ENCODE measurements at regions not wholly inside any gene's neighbourhood (a gene's known extent, or its start where the extent isn't known, plus 50 kb on each side); places are given as distances from the start of the nearest gene placed in this dataset.

DNA sequence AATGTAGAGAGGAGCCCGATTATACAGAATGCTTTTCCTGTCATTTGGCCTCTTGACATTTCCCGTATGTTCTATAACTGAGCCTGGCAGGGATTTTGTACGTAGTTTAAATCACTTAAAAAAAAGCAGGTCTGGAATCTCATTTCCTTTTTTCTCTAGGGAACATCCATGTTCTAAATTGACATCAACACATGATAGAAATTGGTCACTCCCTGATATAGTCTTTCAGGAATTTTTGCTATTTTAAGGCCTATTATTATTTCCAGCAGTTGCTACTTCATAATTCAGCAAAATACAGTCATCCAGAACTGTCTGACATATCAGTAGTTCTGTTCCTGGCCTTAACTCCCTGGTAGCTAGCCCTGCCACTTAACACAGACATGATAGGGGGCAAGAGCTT lies 565.7 kb upstream of the ZEB2 start:
- no peak for DNase-seq

DNA sequence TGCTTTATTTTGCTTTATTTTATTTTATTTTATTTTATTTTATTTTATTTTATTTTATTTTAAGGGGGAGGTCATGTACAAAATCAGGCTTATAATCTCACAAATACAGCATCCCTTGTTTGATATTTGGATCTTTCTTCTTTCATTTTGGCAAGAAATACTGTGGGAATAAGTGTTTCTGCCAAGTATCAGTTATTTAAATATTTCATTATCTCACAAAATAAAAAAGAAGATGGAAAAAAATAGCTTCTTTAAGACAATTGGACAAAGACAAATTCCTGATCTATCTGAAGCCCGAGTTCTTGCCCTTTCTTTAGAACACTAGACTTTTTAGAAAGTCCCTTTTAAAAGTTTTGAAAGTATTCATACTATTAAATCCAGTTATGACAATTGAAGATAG lies 560.5 kb upstream of the ZEB2 start:
- no peak for DNase-seq

DNA sequence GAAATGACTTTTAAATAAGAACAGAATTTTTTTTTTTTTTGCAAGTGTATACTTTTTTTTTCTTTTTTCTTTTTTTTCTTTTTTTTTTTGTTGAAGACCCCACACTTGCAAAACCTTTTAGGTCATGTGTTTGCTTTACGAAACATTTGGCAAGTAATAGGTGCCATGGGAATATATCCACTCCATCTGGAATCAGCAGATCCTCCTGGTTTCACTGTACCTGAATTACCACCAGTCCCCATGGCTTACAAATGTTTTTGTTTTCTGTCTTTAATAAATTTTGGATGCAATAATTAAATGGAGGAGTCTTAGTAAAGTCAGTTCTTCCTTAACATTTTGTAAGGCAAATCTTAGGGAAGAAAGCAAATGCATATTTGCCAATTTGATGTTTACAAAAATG lies 559.7 kb upstream of the ZEB2 start:
- DNase-seq, result no peak

DNA sequence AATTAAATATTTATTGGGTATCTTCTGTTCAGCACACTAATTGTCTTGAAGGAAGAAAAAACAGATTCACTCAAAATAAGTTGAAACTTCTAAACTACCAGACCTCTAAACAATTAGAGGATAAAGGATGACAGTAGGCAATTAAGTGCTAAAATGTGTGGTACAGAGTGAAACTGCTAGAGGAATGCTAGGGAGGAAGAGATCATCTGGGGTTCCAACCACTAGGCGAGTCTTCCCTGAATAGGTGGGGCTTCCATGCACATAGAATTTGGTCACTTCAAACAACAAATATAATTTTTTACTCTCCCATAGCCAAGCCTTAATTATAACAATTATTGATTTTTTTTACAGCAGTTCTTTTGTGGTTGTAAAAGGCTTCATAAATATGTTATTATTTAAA lies 559.0 kb upstream of the ZEB2 start:
- no peak for DNase-seq

DNA sequence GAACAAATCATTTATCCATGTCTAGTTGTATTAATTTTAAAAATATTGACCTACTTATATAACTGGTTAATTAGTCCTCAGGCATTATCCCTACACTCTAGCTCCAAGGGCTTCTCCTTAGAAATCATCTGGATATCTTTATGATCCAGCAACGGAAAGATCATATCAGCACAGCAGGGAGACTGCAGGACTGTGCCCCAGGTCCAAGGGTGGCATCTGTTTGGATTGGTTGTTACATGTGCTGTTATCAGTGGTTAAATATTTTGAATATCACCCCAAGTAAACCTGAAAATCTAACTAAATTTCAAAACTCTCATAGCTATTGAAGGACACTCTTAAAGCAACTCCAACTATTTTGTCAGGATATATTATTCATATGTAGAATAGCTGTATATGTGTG lies 556.2 kb upstream of the ZEB2 start:
- no peak for DNase-seq

DNA sequence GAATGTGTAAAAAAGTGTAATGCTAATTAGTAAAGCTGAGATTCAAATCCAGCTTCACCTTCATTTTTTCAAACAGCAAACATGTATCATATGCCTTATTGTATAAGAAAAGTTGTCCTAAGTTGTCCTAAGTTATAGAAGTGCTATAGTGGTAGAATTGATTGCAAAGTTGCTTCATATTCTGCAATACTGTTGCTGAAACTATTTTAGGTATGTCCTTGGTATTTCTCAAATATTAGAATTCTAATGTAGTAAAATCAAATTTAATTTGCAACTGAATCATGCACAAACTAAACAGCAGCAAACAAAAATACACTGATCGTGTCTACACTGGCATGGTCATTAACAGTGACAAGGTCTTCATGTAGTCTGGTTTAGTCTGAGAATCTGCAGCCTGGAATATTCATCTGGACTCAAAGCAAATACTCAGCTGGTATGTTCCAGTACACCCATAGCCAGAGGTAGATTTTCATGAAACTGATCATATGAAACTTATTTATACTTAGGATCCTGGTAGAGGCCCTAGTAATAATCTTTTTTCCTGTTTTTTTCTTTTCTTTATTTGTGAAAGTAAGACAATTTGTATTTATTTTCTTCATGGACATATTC lies 555.6 kb upstream of the ZEB2 start:
- no peak for DNase-seq

DNA sequence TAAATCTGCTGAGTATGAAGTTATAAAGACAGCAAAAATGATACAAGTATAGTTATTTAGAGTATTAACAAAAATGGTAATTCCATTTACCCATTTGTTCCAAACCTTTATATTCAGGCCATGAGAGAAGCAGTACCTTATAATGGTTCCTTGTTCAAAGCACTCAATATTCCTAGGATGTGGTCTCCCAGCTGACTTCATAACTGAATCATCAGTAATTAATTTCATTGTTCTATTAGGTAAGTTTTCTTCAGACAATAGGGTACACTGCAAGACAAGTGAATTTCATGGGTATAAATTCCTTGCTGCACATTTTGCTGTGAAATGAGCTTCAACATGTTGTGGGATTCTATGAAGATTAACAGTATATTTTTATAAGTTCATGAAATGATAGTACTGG lies 550.8 kb upstream of the ZEB2 start:
- DNase-seq, result no peak

DNA sequence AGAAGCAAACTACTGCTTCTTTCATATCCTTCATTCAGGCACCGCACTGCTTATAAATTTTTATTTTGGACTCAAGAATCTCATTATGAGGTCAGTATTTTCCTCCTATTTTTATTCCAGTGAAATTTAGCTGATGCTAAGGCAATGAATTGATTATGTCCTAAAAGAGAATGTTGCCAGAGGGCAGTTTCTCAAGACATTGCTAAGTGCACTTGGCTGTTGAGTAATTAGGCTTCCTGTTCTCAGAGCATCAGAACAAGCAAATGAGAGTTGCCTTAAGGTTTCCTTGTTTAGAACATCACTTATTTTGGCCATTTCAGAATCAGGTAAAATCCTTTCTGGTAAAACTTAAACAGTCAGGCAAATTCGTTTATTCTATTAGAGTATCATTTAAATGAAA lies 548.6 kb upstream of the ZEB2 start:
- no peak for DNase-seq

DNA sequence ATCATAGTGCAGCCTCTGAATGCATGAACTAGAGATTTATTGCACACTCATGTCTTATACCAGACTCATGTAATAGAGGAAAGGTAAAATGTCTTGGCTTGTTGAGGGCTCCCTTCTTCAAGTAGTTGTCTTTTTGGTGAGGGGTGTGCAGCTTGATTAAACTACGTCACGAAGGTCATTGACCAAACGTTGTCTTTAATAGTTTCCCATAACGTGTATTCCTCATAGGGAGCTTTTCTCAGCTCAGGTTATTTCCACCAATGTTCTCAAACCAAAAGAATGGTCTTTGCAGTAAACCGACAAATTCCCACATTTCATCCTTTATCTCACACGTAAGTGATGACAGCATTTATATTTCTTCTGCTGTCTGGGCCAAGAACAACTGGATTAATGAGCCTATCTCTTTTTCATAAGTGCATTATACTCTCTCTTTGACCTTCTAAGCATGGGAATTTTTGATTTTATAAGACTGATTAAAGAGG lies 547.7 kb upstream of the ZEB2 start:
- no peak for DNase-seq

DNA sequence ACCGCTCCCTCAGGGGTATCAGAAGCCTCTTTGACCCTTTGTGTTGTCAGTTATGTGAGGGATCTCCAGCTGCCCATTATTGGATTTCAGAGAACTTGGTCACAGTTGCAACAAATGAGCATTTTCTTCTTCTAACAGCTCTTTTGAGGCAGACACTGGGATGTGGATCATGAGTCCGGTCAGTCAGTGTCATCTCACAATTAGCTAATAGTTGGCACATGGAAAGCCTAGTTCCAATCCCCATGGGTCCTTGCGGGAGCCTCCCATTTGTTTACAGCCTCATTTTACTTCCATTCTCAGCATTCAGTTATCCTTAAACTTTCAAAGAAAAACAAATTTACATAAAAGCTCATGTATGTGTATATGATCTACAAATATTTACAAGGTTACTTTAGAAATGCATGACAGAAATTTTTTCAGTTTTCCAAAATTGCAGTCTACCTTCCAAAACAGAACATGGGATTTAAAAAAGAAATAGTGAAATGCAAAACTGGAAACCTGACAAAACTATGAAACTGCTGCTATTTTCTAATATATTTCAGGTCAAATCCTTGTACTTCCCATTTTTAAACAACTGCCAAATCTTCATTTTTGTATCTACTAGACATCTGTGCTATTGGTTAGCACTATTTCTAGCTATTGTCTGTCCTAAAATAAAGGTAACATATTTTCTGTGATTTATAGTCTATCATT lies 547.1 kb upstream of the ZEB2 start:
- no peak for DNase-seq

DNA sequence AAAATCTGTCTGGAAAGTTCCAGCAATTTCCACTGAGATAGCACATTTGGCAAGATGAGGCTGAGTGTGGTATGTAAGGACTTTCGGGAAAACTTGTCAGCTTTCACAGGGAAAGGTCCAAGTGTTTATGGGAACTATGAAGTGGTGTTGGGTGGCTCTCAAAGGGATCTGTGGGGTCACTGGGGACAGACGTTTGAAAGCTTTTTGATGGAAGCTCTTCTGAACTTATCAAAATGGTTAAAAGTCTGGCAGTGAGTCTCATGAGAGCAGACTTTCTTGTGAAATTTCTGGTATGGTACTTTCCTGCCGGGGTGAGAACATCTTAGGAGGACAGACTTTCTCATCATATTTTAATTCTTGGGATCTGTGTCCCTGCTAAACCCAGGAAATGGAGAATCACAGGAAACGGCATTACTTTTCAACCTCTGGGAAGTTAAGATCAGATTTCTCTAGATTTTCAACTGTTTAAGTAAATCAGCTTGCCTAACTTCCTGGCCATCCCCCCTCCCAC lies 546.3 kb upstream of the ZEB2 start:
- no peak for DNase-seq

DNA sequence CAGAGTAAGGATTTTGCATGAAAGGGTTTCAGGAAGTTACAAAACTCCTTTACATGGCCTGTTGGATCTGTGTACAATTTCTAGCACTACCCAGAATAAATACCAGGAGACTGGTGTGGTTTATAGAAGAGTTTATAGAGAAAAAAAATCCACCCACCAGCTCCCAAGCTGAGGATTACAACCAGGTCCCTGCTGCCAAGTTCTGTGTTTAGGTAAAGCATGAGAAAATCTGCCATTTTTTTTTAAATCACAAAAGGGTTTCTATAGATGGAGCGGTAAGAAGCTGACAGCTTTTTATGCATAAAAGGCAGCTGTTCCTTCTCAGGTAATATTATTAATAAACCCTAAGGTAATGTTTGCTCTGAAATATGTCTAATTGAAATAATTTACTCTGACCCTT lies 545.4 kb upstream of the ZEB2 start:
- no peak for DNase-seq

DNA sequence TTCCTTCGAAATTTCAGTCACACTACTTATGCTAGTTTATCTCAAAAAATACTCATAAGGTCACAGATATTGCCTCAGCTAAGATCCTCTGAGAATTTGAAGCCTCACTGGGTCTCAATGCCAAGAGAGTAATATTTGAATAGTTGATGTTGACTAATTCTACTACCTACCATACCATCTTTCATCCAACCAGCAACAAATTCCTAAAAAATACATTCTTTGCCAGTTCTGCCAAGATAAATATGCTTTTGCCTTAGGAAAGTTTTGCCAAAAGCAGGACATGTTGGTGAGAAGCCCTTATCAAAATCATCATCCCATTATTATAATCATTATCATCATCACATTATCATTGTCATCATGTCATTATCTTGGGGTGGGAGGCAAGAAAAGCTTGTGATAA lies 544.6 kb upstream of the ZEB2 start:
- no peak for DNase-seq

DNA sequence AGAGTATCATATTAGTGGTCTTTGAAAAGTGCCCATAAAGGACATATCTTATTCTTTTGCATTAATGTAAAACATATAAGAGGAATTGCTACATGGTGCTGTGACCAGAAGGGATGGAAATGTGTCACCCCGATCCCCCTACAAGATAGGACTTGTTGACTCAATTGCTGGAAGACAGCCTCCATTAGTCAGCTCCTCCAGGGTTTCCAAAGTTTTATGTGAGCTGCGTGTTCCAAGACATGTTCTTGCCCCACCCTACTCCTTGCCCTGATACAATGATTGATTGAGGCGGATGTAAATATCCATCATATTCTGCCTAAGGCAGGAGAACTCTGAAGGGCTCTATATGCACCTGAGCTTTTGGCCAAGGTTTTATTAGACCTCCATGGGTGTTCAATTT lies 541.0 kb upstream of the ZEB2 start:
- DNase-seq, result no peak

DNA sequence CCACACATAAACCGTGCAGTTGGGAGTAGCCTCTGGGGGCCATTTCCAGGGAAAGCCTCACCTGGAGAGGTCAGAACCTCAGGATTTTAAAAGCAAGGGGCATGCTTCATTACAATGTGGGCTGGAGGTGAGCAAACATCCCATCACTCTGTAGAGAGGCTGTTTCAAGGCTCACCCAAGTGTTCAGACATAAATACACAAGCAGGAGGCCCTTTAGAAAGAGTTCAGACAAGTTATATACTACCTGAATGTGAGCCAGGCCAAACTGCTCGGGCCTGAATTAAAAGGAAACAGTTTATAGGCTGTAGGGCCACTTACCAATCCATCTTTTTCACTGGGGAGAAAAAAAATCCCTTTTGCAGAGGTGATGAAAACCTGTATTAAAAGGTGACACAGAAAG lies 540.0 kb upstream of the ZEB2 start:
- DNase-seq, result no peak

DNA sequence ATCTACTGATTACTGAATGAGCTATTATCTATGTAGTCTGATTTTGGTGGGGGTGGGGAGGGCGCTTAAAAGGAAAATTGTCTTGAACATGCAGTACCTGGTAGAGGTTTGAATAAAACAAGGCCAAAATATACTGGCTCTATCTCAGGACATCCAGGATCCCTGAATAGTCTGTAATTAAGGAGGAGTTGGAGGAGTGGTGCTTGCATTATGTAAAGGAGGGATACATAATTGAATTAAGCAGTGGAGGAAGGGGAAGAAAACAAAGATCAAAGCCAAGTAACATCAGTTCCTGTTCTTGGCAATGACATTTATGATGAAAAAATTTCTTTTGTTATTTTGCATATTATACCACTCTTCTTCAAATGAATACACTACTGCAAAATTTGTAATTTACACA lies 539.4 kb upstream of the ZEB2 start:
- DNase-seq, result no peak

DNA sequence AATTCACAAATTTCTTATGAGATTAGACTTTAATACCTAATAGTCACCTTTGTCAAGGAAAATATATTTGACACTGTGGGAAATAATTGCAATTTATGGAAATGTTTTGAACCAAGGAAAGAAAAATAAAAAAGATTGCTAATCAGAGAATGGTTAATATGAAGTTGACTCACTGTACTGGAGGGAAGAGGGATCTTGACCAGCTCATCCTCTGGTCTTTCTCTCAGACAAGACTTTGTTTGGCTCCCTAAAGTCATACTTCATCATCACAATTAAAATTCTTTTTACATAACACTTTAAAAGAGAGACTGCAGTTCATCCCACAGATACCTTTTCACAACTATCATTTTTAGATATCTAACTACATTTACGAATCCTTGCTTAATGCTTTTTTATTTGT lies 538.5 kb upstream of the ZEB2 start:
- no peak for DNase-seq

DNA sequence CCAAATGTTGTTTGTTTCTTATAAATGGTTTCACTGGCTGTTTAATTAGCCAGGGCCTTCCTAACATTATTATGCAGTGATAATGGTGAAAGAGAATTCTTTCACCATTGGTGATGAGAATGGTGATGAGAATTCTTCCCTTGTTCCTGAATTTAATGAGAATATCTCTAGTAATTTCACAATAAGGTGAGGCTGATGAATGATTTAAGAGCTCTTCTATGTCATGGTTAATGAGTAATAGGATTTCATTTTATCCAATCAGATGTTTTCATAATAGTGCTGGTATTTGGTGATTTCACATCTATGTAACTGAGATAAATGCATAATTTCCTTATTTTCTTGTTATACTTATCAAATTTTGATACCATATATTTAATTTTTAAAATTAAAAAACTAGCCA lies 535.7 kb upstream of the ZEB2 start:
- no peak for DNase-seq

DNA sequence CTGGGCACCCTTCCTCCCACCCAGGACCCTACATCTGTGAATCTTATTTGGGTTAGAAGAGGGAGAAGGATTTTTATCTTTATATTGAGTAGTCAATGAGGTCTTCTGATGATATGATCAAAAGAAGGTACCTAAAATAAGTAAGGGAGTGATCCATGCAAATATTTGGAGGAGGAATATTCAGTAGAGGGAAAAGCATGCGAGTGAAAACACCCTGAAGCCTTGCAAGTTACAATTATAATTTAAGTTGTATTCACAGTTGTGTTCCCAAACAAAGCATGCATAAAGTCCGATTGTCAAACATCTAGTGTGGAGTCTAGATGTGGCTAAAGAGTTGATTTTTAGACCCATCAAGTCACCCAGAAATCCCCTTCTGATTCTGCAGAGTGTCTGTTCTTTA lies 530.2 kb upstream of the ZEB2 start:
- DNase-seq, result no peak

DNA sequence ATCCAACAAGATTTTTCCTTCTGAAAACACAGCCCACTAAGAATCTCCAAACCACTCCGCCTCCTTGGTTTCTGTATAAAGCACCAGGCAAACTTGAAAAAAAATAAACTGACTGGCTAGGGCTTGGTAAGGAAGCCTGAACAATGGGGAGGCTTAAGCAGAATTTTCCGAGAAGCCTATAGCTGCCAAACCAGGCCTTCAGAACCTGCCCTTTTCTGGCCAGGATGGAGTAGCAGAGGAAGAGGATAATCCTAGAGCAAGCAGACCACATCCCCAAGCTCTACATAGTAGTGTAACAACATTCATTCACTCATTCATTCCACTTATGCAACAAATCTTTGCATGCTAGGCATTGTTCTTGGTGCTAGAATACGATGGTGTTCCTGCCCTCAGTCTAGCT lies 529.6 kb upstream of the ZEB2 start:
- DNase-seq, result no peak

DNA sequence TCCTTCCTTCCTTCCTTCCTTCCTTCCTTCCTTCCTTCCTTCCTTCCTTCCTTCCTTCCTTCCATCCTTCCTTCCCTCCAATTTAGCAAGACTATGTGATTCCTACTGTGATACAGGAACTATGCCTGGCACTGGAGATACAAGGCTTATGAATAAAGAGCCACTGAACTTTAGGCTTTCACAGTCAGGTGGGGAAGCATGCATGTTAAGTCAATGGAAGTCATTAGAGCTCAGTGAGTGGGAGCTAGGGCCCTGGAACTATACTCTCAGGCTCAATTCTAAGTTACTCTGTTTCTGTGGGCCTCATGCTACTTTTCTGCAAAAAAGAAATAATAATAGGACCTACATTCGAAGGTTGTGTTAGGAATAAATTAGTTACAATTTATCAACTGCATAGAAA lies 527.6 kb upstream of the ZEB2 start:
- no peak for DNase-seq

DNA sequence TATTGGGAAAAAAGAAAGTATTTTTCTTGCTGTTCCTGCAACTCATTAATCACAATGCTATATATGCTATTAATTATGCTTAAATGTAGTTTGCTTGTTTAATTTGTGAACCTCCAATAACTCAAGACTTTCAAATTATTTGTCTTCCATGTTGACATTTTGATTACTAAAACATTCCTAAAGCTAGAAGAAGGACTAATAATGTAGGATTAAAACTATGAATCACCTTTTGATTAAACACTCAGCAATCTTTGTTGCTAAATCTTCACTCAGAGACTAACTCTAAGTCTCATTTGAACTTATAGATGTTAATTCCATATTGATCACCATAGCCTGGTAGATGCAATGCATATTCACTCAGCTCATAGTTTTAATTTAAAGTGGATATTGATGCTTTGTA lies 524.6 kb upstream of the ZEB2 start:
- DNase-seq, result no peak

DNA sequence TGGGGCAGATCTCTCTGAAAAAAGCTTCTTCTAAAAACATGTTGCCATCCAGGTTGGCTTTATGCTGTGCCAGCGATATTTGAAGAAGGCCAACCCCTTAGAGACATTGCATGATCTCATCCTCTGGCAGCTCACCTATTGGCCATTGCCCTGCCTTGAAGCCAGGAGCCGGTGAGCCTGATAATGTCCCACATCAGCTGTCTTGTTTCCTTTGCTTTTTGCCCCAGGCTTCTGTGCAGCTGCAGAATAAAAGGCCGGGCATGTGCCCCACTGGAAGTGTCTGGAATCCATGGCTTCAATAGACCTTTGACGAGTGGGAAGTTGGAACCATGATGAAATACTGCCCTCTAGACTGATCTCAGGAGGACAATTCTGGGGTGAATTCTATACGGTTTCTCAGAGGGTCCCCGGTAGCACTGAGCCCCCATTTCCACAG lies 523.5 kb upstream of the ZEB2 start:
- DNase-seq, result peak; percentile 2

DNA sequence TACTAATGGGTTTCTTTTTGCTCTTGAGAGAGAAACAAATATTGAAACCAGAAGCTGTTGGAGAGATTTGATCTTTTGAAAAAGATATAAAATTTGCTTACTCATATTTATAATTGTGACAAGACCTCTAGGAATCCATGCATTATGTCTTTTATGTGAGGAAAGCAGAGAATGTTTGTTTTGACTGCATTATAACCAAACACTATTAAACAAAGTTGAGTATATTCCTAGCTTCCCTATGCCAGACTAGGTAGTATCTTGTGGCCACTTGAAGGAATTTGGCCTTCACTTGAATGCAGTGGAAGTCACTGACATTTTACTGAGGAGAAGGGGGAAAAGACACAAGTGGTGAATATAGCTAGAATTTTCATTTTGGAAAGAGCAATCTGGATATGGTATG lies 521.8 kb upstream of the ZEB2 start:
- no peak for DNase-seq

DNA sequence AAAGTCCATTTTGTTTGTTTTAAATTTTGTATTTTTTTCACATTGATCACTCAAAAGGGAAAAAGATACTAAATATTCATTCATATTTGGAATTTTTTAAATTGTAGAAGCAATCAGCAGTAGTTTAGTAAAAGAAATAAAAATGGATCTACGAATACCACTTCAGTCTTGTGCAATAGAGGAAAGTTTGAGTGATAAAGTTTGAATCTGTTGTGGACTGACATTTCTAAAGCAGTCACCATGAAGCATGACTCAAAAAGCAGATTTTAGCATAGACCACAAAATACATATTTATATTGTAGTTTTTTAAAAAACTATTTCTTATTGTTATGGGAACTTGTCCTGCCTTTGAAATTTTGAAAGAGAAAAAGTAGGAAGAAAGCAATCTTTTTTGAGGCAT lies 520.5 kb upstream of the ZEB2 start:
- DNase-seq, result no peak

Measured in NCI-H146 (cell line).